A673 (cell line): ENCODE measurements at regions not wholly inside any gene's neighbourhood (a gene's known extent, or its start where the extent isn't known, plus 50 kb on each side); places are given as distances from the start of the nearest gene placed in this dataset.

Source experiments
- BruUV-seq: library from RNA; stranded (reverse); fragments of 400-500 nt; replicated peaks from 2 replicates; lab custom pipeline; 2021; lab: Mats Ljungman, UMichigan
- CTCF ChIA-PET: fragments of 300-600 bp; sonication (Branson Sonifier 250); formaldehyde crosslinking; loops from one replicate; lab custom pipeline; 2022; ENCODE audit warnings: antibody characterized with exemption; lab: Charles Lee
- POLR2A ChIA-PET: fragments of 300-600 bp; sonication (Branson Sonifier 250); formaldehyde crosslinking; loops from one replicate; lab custom pipeline; 2022; ENCODE audit warnings: antibody characterized with exemption; ENCODE audit not compliant: low non-redundant PET; lab: Charles Lee
- DNase-seq: peaks from one replicate; pipeline ENCODE4 v3.0.0-alpha.2; 2015; ENCODE audit warnings: low spot score
- H3K27ac ChIP-seq: fragments of 200-600 bp; sonication (generic); 2 replicates; pipeline ENCODE4 v1.5.1; 2016; ENCODE audit warnings: mixed run types, low read depth, mild to moderate bottlenecking, mixed read lengths, antibody characterized with exemption, low read length; ENCODE audit not compliant: poor library complexity, severe bottlenecking
- H3K27me3 ChIP-seq: fragments of 200-600 bp; sonication (generic); replicated peaks from 2 replicates; pipeline ENCODE4 v1.6.1; 2017; ENCODE audit warnings: mixed run types, low read depth, mild to moderate bottlenecking, mixed read lengths, antibody characterized with exemption, low read length; ENCODE audit not compliant: insufficient read depth, poor library complexity
- H3K36me3 ChIP-seq: fragments of 200-600 bp; sonication (generic); 2 replicates; pipeline ENCODE4 v1.6.1; 2016; ENCODE audit warnings: mixed run types, mild to moderate bottlenecking, mixed read lengths, antibody characterized with exemption, low read length; ENCODE audit not compliant: insufficient read depth, poor library complexity, severe bottlenecking
- H3K4me1 ChIP-seq: fragments of 200-600 bp; sonication (generic); 2 replicates; pipeline ENCODE4 v1.6.1; 2017; ENCODE audit warnings: mixed run types, mild to moderate bottlenecking, mixed read lengths, antibody characterized with exemption, low read length; ENCODE audit not compliant: insufficient read depth, poor library complexity, severe bottlenecking
- H3K4me3 ChIP-seq: fragments of 200-600 bp; sonication (generic); 2 replicates; pipeline ENCODE4 v1.5.1; 2016; ENCODE audit warnings: low read depth, mixed run types, mild to moderate bottlenecking, mixed read lengths, low read length; ENCODE audit not compliant: poor library complexity, severe bottlenecking
- H3K9me3 ChIP-seq: fragments of 200-600 bp; sonication (generic); 2 replicates; pipeline ENCODE4 v1.6.1; 2016; ENCODE audit warnings: mixed run types, low read depth, mild to moderate bottlenecking, mixed read lengths, antibody characterized with exemption, low read length; ENCODE audit not compliant: poor library complexity, severe bottlenecking
- EZH2 ChIP-seq: fragments of 200-600 bp; sonication (generic); IDR thresholded peaks from 2 replicates; pipeline ENCODE4 v1.6.1; 2017; ENCODE audit warnings: borderline replicate concordance, low read depth, mild to moderate bottlenecking, mixed read lengths, antibody characterized with exemption, low read length; ENCODE audit not compliant: poor library complexity, severe bottlenecking
- intact Hi-C: fragments of 100-400 bp; cut with micrococcal nuclease; formaldehyde crosslinking; loops from one replicate; pipeline ENCODE4 v1.10.0; 2022; ENCODE audit not compliant: unreplicated experiment
- TF ChIP-seq, protein P1 (sequence below): fragments of 300-800, 200-600 bp; sonication (generic); conservative IDR thresholded peaks from 2 replicates; pipeline ENCODE4 v1.5.1; 2017; ENCODE audit warnings: low read depth, mild to moderate bottlenecking, antibody characterized with exemption, low read length, moderate library complexity, mixed read lengths

DNA sequence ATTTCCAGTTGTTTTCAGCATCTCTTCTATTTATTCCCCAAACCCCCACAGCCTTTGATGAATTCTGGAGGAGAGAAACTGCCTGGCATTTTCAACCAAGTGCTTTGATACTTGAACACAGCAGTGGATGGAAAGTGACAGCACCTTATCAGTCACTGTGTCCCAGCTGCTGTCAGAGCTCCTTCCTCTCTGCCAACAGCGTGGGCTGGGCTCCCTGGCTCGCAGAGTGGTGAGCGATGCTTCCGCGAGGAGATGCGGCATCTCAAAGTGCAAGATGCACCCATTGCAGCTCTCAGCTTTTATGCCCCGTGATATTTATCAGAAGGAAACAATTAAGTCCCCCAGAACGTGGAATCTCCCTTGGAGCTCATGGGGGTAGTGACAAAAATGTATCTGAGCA lies 72.6 kb upstream of the TCL1A start:
- POLR2A ChIA-PET: no interaction called here
- no peaks in the 10 kb centered on the region for H3K36me3 ChIP-seq
- H3K27me3 ChIP-seq: peaks cover 52% of the 10 kb centered on the region
- TF ChIP-seq EZH2: no peak
- TF ChIP-seq, protein P1, sequence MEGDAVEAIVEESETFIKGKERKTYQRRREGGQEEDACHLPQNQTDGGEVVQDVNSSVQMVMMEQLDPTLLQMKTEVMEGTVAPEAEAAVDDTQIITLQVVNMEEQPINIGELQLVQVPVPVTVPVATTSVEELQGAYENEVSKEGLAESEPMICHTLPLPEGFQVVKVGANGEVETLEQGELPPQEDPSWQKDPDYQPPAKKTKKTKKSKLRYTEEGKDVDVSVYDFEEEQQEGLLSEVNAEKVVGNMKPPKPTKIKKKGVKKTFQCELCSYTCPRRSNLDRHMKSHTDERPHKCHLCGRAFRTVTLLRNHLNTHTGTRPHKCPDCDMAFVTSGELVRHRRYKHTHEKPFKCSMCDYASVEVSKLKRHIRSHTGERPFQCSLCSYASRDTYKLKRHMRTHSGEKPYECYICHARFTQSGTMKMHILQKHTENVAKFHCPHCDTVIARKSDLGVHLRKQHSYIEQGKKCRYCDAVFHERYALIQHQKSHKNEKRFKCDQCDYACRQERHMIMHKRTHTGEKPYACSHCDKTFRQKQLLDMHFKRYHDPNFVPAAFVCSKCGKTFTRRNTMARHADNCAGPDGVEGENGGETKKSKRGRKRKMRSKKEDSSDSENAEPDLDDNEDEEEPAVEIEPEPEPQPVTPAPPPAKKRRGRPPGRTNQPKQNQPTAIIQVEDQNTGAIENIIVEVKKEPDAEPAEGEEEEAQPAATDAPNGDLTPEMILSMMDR: no peak
- H3K4me1 ChIP-seq: no peaks in the 10 kb centered on the region
- no peak overlapping the region for H3K27ac ChIP-seq
- H3K4me3 ChIP-seq: no peak overlapping the region
- BruUV-seq: no TSS peak
- intact Hi-C loops: loop anchor here (10.0 kb wide), 1 partner anchor 168 kb away; no protein-coding TSS in a partner anchor
- CTCF ChIA-PET: no interaction called here
- no peak for DNase-seq
- no peaks in the 10 kb centered on the region for H3K9me3 ChIP-seq

DNA sequence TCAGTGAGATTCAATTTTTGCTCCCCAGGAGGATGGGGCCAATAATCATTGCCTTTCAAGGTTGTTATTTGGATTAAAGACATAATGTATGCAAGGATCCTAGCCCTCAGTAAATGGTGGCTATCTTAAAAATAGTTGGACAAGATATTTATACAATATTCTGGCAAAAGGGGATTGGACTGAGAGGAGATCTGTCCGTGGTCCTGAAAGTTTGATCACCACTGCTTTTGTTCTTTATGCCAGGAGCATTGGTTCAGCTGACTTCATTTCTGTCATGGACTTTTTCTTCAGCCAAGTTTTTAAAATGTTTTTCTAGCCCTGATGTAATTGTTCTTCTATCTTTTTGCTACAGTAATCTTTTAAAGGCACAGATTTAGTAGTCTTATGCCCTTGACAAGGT lies 70.2 kb upstream of the TCL1A start:
- no TSS peak for BruUV-seq
- Histone ChIP-seq H3K27me3 (peaks cover 53% of the 10 kb centered on the region), H3K4me3 (no peak overlapping the region), H3K9me3 (no peaks in the 10 kb centered on the region), H3K36me3 (no peaks in the 10 kb centered on the region), H3K27ac (no peak overlapping the region), H3K4me1 (no peaks in the 10 kb centered on the region)
- TF ChIP-seq, protein P1: no peak
- no peak for TF ChIP-seq EZH2
- intact Hi-C loops: loop anchor here (10.0 kb wide), 1 partner anchor 171 kb away; no protein-coding TSS in a partner anchor
- POLR2A ChIA-PET: no interaction called here
- DNase-seq: peak; percentile 49
- CTCF ChIA-PET: no interaction called here

DNA sequence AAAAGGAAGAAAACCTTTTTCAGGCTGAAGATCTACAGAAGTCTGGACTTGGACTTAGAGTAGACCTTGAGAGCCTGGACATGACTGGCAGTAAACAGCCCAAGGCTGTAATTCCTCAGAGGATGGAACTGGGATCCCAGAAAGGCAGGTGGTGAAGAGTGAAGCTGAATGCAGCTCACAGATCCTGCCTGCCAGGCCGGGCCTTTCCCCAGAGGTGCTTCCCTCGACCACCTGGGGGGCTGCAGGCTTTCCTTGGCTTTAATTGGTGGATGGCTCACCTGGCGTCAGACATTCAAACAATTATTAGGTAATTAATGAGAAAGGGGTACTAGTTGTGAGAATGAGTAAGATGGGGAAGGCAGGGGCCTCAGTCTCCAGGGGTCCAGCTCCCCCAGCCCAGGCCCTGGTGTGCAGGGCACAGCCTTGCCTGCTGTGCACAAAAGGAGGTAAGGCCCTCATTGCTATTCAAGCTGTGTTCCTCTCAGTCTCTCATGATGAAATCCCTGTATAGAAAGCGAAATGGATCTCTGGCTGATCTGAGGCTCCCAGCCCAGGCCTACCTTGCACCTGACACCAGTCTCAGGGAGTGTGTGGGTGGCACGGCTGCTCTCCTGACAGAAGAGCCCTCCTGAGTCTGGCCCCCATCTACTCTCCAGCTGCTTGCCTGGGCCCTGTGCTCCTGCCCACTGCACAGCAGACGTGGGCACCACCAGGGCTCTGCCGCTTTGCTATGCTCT lies 63.0 kb upstream of the TCL1A start:
- H3K27ac ChIP-seq: no peak overlapping the region
- CTCF ChIA-PET: no interaction called here

More for the DNA sequence above, 63.0 kb upstream of the TCL1A start:
- no peaks in the 10 kb centered on the region for H3K36me3 ChIP-seq
- H3K4me1 ChIP-seq: no peaks in the 10 kb centered on the region
- no peak overlapping the region for H3K4me3 ChIP-seq
- no peaks in the 10 kb centered on the region for H3K9me3 ChIP-seq
- no peak for DNase-seq
- intact Hi-C loops: loop anchor here (5.0 kb wide), 1 partner anchor 215 kb away; no protein-coding TSS in a partner anchor
- H3K27me3 ChIP-seq: peaks cover 12% of the 10 kb centered on the region
- no TSS peak for BruUV-seq
- TF ChIP-seq, protein P1: no peak
- TF ChIP-seq EZH2: no peak
- POLR2A ChIA-PET: no interaction called here
